ENCODE measurements at regions not wholly inside any gene's neighbourhood (a gene's known extent, or its start where the extent isn't known, plus 50 kb on each side); places are given as distances from the start of the nearest gene placed in this dataset.

DNA sequence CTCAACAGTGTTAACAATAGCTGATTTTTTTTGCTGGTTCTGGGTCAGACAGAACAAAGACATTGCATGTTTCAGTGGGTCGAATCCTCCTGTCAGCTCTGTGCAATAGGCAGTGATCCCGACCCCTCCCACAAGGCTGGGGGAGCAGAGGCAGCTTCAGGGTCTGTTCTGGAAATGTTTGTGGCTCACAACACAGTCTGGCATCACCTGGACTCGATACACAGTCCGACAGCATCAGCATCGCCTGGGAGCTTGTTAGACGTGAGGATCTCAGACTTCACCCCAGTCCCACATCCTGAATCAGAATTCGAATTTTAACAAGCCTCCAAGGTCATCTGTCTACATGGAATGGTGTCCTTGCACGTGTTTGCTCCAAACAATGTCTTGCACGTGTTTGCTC, 384.7 kb downstream of the IRX2 start:
- TF ChIP-seq, protein P1, sequence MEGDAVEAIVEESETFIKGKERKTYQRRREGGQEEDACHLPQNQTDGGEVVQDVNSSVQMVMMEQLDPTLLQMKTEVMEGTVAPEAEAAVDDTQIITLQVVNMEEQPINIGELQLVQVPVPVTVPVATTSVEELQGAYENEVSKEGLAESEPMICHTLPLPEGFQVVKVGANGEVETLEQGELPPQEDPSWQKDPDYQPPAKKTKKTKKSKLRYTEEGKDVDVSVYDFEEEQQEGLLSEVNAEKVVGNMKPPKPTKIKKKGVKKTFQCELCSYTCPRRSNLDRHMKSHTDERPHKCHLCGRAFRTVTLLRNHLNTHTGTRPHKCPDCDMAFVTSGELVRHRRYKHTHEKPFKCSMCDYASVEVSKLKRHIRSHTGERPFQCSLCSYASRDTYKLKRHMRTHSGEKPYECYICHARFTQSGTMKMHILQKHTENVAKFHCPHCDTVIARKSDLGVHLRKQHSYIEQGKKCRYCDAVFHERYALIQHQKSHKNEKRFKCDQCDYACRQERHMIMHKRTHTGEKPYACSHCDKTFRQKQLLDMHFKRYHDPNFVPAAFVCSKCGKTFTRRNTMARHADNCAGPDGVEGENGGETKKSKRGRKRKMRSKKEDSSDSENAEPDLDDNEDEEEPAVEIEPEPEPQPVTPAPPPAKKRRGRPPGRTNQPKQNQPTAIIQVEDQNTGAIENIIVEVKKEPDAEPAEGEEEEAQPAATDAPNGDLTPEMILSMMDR (IDR thresholded peaks at IDR 0.05; ENCODE audit: low read depth, low read length, poor library complexity, severe bottlenecking): no peak
- no peak for TF ChIP-seq EZH2phosphoT487 (IDR thresholded peaks at IDR 0.05; ENCODE audit: borderline replicate concordance, low read length)

Measured in DOHH2 (cell line).